GM12874 (cell line): ENCODE measurements at regions not wholly inside any gene's neighbourhood (a gene's known extent, or its start where the extent isn't known, plus 50 kb on each side); places are given as distances from the start of the nearest gene placed in this dataset.

ENCODE experiments used
- CTCF ChIP-seq: IDR thresholded peaks from 2 replicates; pipeline ENCODE4 v1.5.1; 2011; ENCODE audit warnings: low read depth, mild to moderate bottlenecking, control low read depth, low read length, moderate library complexity; ENCODE audit not compliant: insufficient read depth

GRCh38 chr1:238331557-238331956, 440.8 kb upstream of the ZP4 start:
- no peak for TF ChIP-seq CTCF

- no peak for TF ChIP-seq CTCF
Measured at GRCh38 chr1:238329671-238330070, 438.9 kb upstream of the ZP4 start.

- no peak for TF ChIP-seq CTCF
Measured at GRCh38 chr1:238324211-238324864, 433.6 kb upstream of the ZP4 start.

- no peak for TF ChIP-seq CTCF
Measured at GRCh38 chr1:238323490-238323889, 432.8 kb upstream of the ZP4 start.

GRCh38 chr1:238319957-238320356, 429.2 kb upstream of the ZP4 start:
- no peak for TF ChIP-seq CTCF

- no peak for TF ChIP-seq CTCF
Measured at GRCh38 chr1:238318294-238319110, 427.8 kb upstream of the ZP4 start.

GRCh38 chr1:238312969-238313368, 422.2 kb upstream of the ZP4 start:
- TF ChIP-seq CTCF = no peak
